HCT116 (cell line): ENCODE measurements at regions not wholly inside any gene's neighbourhood (a gene's known extent, or its start where the extent isn't known, plus 50 kb on each side); places are given as distances from the start of the nearest gene placed in this dataset.

ENCODE experiments used
- ATAC-seq: fragments of 200-7000 bp; cut with Tn5 transposase; 2 replicates; pipeline ENCODE4 v1.9.1; 2020; ENCODE audit warnings: mild to moderate bottlenecking, moderate library complexity
- BruUV-seq: library from RNA; stranded (reverse); fragments of 400-500 nt; replicated peaks from 2 replicates; lab custom pipeline; 2021; lab: Mats Ljungman, UMichigan
- CTCF ChIA-PET: fragments of 300-600 bp; sonication (Branson Sonifier 250); formaldehyde crosslinking; loops from one replicate; lab custom pipeline; 2021; ENCODE audit warnings: antibody characterized with exemption; lab: Charles Lee
- POLR2A ChIA-PET: fragments of 300-600, 350-600 bp; sonication (Branson Sonifier 250); formaldehyde crosslinking; loops from one replicate; lab custom pipeline; 2021; ENCODE audit warnings: antibody characterized with exemption; lab: Charles Lee
- RAD21 ChIA-PET, 2 experiments: fragments of 300-600 bp; sonication (Branson Sonifier 250); formaldehyde crosslinking; loops; one replicate each; lab custom pipeline; 2023; ENCODE audit warnings: low total read pairs in 2 of 2; ENCODE audit not compliant: uncharacterized antibody in 2 of 2, unreplicated experiment in 2 of 2, low non-redundant PET in 1 of 2; lab: Charles Lee
- DNase-seq: peaks from one replicate; pipeline ENCODE4 v3.0.0-alpha.2; 2010; ENCODE audit warnings: low read depth, low spot score
- H2AFZ ChIP-seq: fragments of 200-600 bp; shearing (Covaris generic), sonication (generic); 2 replicates; pipeline ENCODE4 v1.6.1; 2017; ENCODE audit warnings: low read depth, mixed run types, mixed read lengths, antibody characterized with exemption, low read length; ENCODE audit not compliant: poor library complexity, severe bottlenecking
- H3K27ac ChIP-seq: 2 replicates; pipeline ENCODE4 v1.5.1; 2012; ENCODE audit warnings: low read depth, low read length
- H3K27me3 ChIP-seq: fragments of 200-600 bp; sonication (generic); 2 replicates; pipeline ENCODE4 v1.6.1; 2016; ENCODE audit warnings: mixed run types, low read length, mixed read lengths; ENCODE audit not compliant: insufficient read depth
- H3K36me3 ChIP-seq, 2 experiments: fragments of 200-500 bp in 1 of 2; fragments of 200-600 bp in 1 of 2; sonication (Bioruptor generic) in 1 of 2; sonication (generic) in 1 of 2; 2 replicates each; pipeline versions ENCODE4 v1.5.1 to v1.6.1; 2014 to 2016; ENCODE audit warnings: low read length in 2 of 2, inconsistent platforms in 1 of 2, mixed read lengths in 1 of 2, mixed run types in 1 of 2; ENCODE audit not compliant: insufficient read depth in 2 of 2, control insufficient read depth in 1 of 2
- H3K4me1 ChIP-seq, 2 experiments: fragments of 200-600 bp in 1 of 2; sonication (generic) in 1 of 2; 2 replicates each; pipeline versions ENCODE4 v1.5.1 to v1.6.1; 2012 to 2017; ENCODE audit warnings: low read length in 2 of 2, inconsistent platforms in 1 of 2, mild to moderate bottlenecking in 1 of 2, mixed read lengths in 1 of 2, mixed run types in 1 of 2, moderate library complexity in 1 of 2; ENCODE audit not compliant: insufficient read depth in 2 of 2, control insufficient read depth in 1 of 2
- H3K4me2 ChIP-seq: fragments of 200-600 bp; sonication (generic); 2 replicates; pipeline ENCODE4 v1.6.1; 2017; ENCODE audit warnings: mixed run types, low read length, mixed read lengths
- H3K4me3 ChIP-seq, 2 experiments: fragments of 200-600 bp in 1 of 2; sonication (generic) in 1 of 2; replicated peaks in 1 of 2; 2 replicates each; pipeline ENCODE4 v1.5.1; 2011 to 2016; ENCODE audit warnings: low read length in 2 of 2, control low read depth in 1 of 2, low read depth in 1 of 2, mild to moderate bottlenecking in 1 of 2, mixed read lengths in 1 of 2, mixed run types in 1 of 2
- H3K79me2 ChIP-seq: fragments of 200-600 bp; sonication (generic); 2 replicates; pipeline ENCODE4 v1.6.1; 2017; ENCODE audit warnings: mild to moderate bottlenecking, mixed run types, low read length, moderate library complexity, mixed read lengths; ENCODE audit not compliant: insufficient read depth
- H3K9ac ChIP-seq: fragments of 200-600 bp; sonication (generic); 2 replicates; pipeline ENCODE4 v1.6.1; 2016; ENCODE audit warnings: low read length, mixed read lengths
- H3K9me2 ChIP-seq: fragments of 200-600 bp; sonication (generic), shearing (Covaris generic); 2 replicates; pipeline ENCODE4 v1.6.1; 2017; ENCODE audit warnings: mixed run types, mild to moderate bottlenecking, moderate library complexity; ENCODE audit not compliant: insufficient read depth
- H3K9me3 ChIP-seq, 2 experiments: fragments of 200-500 bp in 1 of 2; fragments of 200-600 bp in 1 of 2; sonication (Bioruptor generic) in 1 of 2; sonication (generic) in 1 of 2; 2 replicates each; pipeline ENCODE4 v1.6.1; 2014 to 2017; ENCODE audit warnings: low read length in 2 of 2, mixed read lengths in 2 of 2, inconsistent platforms in 1 of 2, low read depth in 1 of 2, mild to moderate bottlenecking in 1 of 2, mixed run types in 1 of 2, moderate library complexity in 1 of 2; ENCODE audit not compliant: control insufficient read depth in 1 of 2, insufficient read depth in 1 of 2
- H4K20me1 ChIP-seq: fragments of 200-600 bp; sonication (generic), shearing (Covaris generic); 2 replicates; pipeline ENCODE4 v1.6.1; 2017; ENCODE audit warnings: mixed run types, mild to moderate bottlenecking, moderate library complexity; ENCODE audit not compliant: insufficient read depth
- CBX3 ChIP-seq: IDR thresholded peaks from 2 replicates; pipeline ENCODE4 v1.6.1; 2012; ENCODE audit warnings: low read depth
- FOSL1 ChIP-seq: IDR thresholded peaks from 2 replicates; pipeline ENCODE4 v1.6.1; 2012; ENCODE audit warnings: low read depth
- JUND ChIP-seq: IDR thresholded peaks from 2 replicates; pipeline ENCODE4 v1.6.1; 2012
- POLR2A ChIP-seq: IDR thresholded peaks from 2 replicates; pipeline ENCODE4 v1.7.0; 2011; ENCODE audit warnings: borderline replicate concordance; ENCODE audit not compliant: insufficient read depth, insufficient read length; ENCODE audit errors: extremely low read depth
- RAD21 ChIP-seq: IDR thresholded peaks from 2 replicates; pipeline ENCODE4 v1.6.1; 2012; ENCODE audit warnings: low read depth, mild to moderate bottlenecking
- REST ChIP-seq: IDR thresholded peaks from 2 replicates; pipeline ENCODE4 v1.6.1; 2012; ENCODE audit warnings: low read depth
- SIN3A ChIP-seq: IDR thresholded peaks from 2 replicates; pipeline ENCODE4 v1.6.1; 2012; ENCODE audit warnings: low read depth
- SP1 ChIP-seq: IDR thresholded peaks from 2 replicates; pipeline ENCODE4 v1.6.1; 2012; ENCODE audit warnings: low read depth
- SRF ChIP-seq: IDR thresholded peaks from 2 replicates; pipeline ENCODE4 v1.6.1; 2012; ENCODE audit warnings: low read depth
- TCF7L2 ChIP-seq: IDR thresholded peaks from 2 replicates; pipeline ENCODE4 v1.7.0; 2011; ENCODE audit warnings: borderline replicate concordance, inconsistent platforms; ENCODE audit not compliant: insufficient read depth, insufficient read length; ENCODE audit errors: extremely low read depth
- YY1 ChIP-seq: IDR thresholded peaks from 2 replicates; pipeline ENCODE4 v1.6.1; 2011; ENCODE audit warnings: low read length, low read depth, moderate library complexity, mild to moderate bottlenecking; ENCODE audit not compliant: insufficient replicate concordance; ENCODE audit errors: extremely low read depth
- ZBTB33 ChIP-seq: IDR thresholded peaks from 2 replicates; pipeline ENCODE4 v1.6.1; 2011; ENCODE audit warnings: mild to moderate bottlenecking, low read length, moderate library complexity; ENCODE audit not compliant: insufficient replicate concordance; ENCODE audit errors: extremely low read depth
- ZFX ChIP-seq: fragments of 450-650 bp; IDR thresholded peaks from 2 replicates; pipeline ENCODE4 v1.6.1; 2017
- ZNF274 ChIP-seq: fragments of 200-500 bp; sonication (Bioruptor generic); IDR thresholded peaks from 2 replicates; pipeline ENCODE4 v1.6.1; 2014; ENCODE audit warnings: mild to moderate bottlenecking, low read depth, low read length, inconsistent platforms
- intact Hi-C: fragments of 100-400 bp; cut with micrococcal nuclease; formaldehyde crosslinking; loops from 2 replicates; pipeline ENCODE4 v1.10.0; 2022

GRCh38 chr20:51916244-51916643 is 113.9 kb upstream of the SALL4 start:
- no peaks in the 10 kb centered on the region for H3K79me2 ChIP-seq
- intact Hi-C loops = no loop called here
- no peak overlapping the region for H2AFZ ChIP-seq
- no peaks in the 10 kb centered on the region for H4K20me1 ChIP-seq
- ChIA-PET CTCF (no interaction called here), RAD21 (no interaction called here), POLR2A (no interaction called here)
- ATAC-seq = no peak
- H3K9ac ChIP-seq = no peak overlapping the region
- no peak for TF ChIP-seq YY1
- TF ChIP-seq SRF = no peak
- TF ChIP-seq ZNF274 = no peak
- TF ChIP-seq, all 23 proteins: peak for 0
- BruUV-seq = no TSS peak
- H3K27ac ChIP-seq = no peak overlapping the region
- no peak overlapping the region for H3K4me3 ChIP-seq
- H3K9me3 ChIP-seq = no peaks in the 10 kb centered on the region
- H3K4me2 ChIP-seq = no peak overlapping the region
- H3K27me3 ChIP-seq = no peaks in the 10 kb centered on the region
- H3K4me1 ChIP-seq = peaks cover 5 to 6% of the 10 kb centered on the region in 2 experiments; a peak in 1 of 4 replicates
- no peaks in the 10 kb centered on the region for H3K9me2 ChIP-seq
- no peaks in the 10 kb centered on the region for H3K36me3 ChIP-seq
- no peak for DNase-seq

GRCh38 chr20:51914758-51915157 is 112.4 kb upstream of the SALL4 start:
- Histone ChIP-seq H3K4me1 (peaks cover 12 to 16% of the 10 kb centered on the region in 2 experiments; a peak in 2 of 4 replicates), H3K27me3 (no peaks in the 10 kb centered on the region), H3K9me2 (no peaks in the 10 kb centered on the region), H3K9ac (no peak overlapping the region), H3K9me3 (no peaks in the 10 kb centered on the region), H3K27ac (no peak overlapping the region), H4K20me1 (no peaks in the 10 kb centered on the region), H3K4me2 (no peak overlapping the region), H3K4me3 (no peak overlapping the region), H2AFZ (no peak overlapping the region), H3K36me3 (no peaks in the 10 kb centered on the region), H3K79me2 (no peaks in the 10 kb centered on the region)
- ChIA-PET POLR2A (no interaction called here), RAD21 (no interaction called here), CTCF (no interaction called here)
- no TSS peak for BruUV-seq
- ATAC-seq = no peak
- intact Hi-C loops = no loop called here
- DNase-seq = no peak
- TF ChIP-seq RAD21 (no peak), ZFX (no peak), SIN3A (no peak), POLR2A (no peak), FOSL1 (no peak), ZNF274 (no peak), SP1 (no peak), JUND (no peak), TCF7L2 (no peak), ZBTB33 (no peak), YY1 (no peak), REST (no peak), CBX3 (no peak)
